RPMI8226 (cell line): ENCODE measurements at regions not wholly inside any gene's neighbourhood (a gene's known extent, or its start where the extent isn't known, plus 50 kb on each side); places are given as distances from the start of the nearest gene placed in this dataset.
"Not testable (repeated sequence)": the region's sequence is repeated elsewhere in the genome, so short reads cannot be mapped to it uniquely, and the experiment has no call there.

Source experiments
- DNase-seq: peaks from one replicate; pipeline ENCODE4 v3.0.0-alpha.2; 2015

DNA sequence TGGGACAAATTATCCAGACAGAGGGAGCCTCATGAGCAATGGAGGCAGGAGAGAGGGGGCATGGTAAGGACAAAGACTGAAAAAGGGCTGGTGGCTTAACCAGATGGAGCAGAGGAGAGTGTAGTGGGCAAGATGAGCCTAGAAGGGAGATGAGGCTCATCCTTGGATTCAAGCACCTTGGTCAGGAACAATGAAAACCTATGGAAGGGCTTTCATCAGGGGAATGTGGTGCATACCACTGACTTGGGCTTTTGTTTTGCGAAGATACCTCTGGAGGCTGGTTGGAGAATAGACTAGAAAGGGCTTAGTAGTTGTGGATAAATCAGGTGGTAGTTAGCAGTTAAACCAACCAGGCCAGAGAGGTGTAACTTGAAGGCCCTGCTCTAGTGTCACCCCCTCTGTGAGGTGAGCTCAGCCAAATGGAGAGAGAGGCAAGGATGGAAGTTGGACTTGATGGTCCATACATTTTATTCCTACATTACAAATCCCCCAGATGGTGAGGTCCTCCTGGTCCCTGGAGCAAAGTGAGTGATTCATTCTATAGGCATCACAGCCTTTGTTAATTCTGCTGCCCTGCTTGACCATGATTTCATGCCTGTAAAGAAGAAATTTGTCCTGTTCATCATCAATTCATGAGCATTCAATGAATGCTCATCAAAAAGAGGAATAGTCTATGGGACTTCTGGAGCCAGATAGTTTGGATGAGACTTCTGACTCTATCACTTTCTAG is 264.8 kb upstream of the IGFBP7 start:
- no peak for DNase-seq

DNA sequence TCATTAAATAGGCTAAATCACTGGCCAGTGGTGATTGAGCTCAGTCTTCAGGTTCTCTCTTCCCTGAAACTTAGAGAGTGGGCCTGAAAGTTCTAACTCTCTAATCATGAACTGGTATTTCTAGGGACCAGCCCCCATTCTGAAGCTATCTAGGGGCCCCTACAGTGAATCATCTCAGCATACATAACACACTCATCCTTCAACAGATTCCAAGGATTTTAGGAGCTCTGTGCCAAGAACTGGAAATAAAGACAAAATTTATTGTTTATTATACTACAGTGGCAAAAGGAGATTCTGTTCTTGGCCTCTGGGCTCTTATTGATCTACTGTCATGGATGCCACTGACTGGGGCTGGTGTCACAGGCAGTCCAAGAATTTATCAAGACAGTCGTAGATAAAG is 263.8 kb upstream of the IGFBP7 start:
- DNase-seq = no peak

DNA sequence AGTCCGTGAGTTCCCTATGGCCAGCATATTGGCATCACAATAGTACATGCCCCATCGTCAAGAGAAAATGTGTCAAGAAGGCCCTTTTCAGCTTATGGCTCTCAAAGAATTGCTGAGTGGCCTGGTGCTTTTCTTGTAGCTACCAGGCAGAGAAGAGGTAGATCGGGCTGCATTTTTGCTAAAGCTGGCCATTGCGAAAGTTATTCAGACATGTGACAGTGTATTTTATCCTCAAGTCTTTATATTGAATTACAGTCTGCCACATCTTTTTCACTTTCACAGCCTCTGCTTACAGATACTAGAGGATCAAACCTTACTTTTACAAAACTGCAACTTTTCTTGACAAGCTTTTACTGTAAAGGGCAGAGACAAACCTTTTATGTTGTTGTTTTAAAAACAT is 261.5 kb upstream of the IGFBP7 start:
- DNase-seq = no peak

DNA sequence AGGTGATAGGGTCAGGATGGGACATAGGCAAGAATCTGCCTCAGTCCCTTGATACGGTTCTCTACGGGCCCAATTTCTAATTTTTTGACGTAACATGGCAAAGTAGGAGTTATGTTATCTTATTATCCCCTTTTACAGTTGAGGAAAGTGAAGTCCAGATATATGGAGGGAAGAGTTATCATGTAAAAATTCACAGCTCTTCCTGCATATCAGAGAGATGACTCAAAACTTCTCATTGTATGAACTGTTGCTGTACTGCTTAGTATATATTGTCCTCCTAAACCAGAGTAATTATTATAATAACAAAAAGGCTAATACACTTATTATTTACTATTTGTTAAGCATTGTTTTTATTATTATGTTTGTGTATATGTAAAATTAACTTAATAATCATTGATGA is 260.5 kb upstream of the IGFBP7 start:
- no peak for DNase-seq

GRCh38 chr4:57369446-57369845 is 259.3 kb upstream of the IGFBP7 start:
- no peak for DNase-seq

DNA sequence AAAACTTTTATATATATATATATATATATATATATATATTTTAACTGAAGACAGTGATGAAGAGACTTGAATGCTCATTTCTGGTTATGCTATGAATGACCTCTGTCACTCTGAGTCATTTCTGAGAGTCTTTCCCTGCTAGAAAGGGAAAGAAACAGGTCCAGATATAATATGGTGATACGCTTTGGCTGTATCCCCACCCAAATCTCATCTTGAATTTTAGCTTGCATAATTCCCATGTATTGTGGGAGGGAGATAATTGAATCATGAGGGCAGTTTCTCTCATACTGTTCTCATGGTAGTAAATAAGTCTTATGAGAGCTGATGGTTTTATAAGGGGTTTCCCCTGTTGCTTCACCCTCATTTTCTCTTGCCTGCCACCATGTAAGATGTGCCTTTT is 254.1 kb upstream of the IGFBP7 start:
- DNase-seq = no peak

- DNase-seq = no peak
Observed at GRCh38 chr4:57363346-57363745, 253.2 kb upstream of the IGFBP7 start.

DNA sequence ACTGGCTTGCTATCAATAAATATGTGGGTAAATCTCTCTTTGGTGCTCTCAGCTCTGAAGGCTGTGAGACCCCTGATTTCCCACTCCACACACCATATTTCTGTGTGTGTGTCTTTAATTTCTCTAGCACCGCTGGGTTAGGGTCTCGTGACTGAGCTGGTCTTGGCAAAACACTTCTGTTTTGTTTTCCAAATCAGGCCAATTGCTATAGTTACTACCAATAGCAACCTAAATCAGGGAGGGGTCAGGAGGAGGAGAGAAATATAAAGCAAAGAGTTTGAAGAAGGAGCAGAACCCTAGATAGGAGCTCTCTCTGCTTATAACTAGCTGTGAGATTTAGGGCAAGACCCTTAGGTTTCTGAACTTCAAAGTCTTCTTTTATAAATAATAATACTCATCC is 250.5 kb upstream of the IGFBP7 start:
- no peak for DNase-seq

GRCh38 chr4:57355101-57355665 is 245.0 kb upstream of the IGFBP7 start:
- DNase-seq = no peak

DNA sequence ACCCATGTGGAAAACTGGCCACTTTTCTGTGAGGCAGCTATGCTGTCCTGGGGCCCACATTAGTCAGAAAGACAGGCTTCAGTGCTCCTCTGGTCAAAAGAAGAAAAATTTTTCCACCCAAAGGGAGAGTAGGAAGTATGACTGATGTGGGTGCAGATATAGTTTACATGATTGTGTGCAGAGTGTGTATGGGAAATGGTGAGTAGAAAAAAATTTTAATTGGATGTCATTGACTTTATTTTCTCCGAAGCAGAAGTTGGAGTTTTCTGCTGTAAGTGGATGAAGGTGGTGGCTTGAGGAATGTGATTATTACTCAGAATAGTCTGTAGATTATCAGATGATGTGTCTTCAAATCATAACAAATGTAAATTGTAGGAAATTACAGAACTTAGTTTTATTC is 241.5 kb upstream of the IGFBP7 start:
- no peak for DNase-seq

DNA sequence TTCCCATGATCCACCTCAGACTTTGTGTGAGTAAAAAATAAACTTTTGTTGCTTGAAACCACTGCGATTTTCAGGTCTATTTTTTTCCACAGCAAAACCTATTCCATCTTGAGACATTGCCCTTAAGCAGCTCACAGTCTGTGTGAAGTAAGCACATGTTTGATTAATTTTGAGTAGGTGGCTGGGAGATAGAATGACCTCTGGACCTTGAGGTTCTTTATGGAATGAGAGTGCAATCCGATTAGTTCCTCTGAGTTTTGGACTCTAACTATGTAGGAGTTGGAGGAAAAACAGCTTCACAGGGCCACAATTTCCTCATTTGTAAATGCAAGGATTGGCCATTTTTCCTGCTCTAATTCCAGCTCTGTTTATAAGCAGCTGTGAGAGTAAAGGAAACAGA is 234.1 kb upstream of the IGFBP7 start:
- DNase-seq = no peak

DNA sequence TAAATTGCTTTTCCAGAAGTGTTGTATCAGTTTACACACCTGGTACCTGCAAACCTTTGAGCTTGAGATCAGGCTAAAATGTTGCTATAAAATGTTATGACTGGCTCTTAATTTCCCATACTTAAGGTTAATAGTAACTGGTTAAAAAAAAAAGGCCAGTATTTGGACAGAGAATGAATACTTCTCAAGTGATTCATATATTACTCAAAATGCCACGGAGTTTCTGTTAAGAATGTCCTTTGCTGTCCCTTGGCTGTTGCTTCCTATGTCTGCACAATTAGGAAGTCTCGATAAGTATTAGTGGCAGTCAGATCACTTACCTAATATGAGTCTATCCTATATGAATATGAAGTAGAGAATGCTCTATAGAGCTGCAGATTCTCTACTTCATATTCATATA is 232.2 kb upstream of the IGFBP7 start:
- no peak for DNase-seq

GRCh38 chr4:57338861-57339260 is 228.7 kb upstream of the IGFBP7 start:
- DNase-seq = not testable (repeated sequence)

DNA sequence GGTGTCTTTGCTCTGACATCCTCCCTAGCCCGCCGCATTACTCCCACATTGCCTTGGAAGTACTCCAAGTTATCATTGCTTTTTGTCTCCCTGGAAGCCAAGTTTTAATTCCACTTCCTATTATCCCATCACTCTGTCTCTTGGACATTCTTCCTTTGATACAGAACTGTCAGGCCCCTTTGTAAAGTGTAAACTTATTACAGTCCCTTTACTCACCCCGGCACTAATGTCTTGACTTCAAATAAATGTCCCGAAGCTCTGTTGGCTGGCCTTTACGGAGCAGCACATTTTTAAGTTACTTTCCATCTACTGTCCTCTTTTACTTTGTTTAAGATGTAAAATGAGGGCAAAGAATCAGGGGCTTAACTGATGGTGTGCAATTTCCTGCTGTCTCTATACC is 223.5 kb upstream of the IGFBP7 start:
- DNase-seq = no peak

GRCh38 chr4:57331959-57332358 is 221.8 kb upstream of the IGFBP7 start:
- no peak for DNase-seq

- DNase-seq = no peak
Observed at GRCh38 chr4:57329279-57329678, 219.1 kb upstream of the IGFBP7 start.

- DNase-seq = no peak
Observed at GRCh38 chr4:57324673-57325307, 214.6 kb upstream of the IGFBP7 start.

GRCh38 chr4:57320849-57321248 is 210.7 kb upstream of the IGFBP7 start:
- DNase-seq = no peak

DNA sequence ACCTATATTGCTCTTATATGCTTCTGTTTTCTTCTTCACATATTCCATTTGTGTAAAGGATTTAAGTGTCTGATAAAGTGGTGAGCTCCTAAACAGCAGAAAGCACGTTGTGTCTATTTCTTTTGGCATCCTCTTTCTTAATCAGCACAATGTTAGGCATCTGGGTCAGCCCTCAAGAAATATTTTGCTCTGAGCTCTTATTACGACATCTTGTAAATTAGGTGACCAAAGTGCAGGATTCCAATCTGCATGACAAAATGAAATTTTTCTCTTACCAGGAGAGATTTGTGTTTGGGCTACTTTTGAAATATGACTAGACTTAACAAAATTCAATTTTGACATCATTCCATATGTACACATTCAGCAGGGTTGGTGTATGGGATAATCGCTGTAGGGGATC is 210.0 kb upstream of the IGFBP7 start:
- DNase-seq = no peak

- DNase-seq = no peak
Observed at GRCh38 chr4:57318703-57319102, 208.5 kb upstream of the IGFBP7 start.

DNA sequence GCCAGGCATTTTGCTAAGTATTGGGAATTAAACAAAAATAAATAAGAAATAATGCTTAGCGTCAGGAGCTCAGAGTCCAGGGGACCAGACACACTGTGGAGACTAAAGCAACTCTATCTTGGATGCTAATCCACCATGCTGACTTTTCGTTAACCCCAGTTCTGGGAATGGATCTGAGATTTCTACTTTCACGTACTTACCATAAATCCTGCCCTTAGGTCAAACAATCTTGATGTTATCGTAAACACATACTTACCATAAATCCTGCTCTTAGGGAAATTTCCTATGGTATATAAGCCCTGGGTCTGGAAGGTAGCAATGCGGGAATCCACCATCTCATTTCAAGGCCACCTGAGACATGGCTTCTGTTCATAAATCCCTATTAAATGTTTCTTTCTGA is 204.5 kb upstream of the IGFBP7 start:
- DNase-seq = no peak

GRCh38 chr4:57312296-57312695 is 202.1 kb upstream of the IGFBP7 start:
- DNase-seq = no peak

DNA sequence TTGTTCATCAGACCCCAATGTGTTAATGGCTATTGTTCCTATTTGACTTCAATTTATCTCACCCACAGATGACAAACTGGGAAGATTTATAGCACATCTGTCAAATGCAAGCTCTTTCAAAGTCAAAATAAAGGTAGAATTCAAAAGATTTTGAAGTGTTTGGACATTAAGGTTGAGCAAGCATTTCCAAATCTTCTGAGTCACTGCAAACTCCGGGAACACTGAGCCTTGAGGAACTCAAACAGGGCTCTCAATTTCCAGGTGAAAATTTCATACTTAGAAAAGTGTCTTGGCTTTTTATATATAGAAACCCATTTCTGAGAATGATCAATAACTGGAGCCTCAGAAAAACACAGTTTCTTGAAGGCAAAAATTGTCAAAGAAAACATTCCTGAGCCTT is 199.5 kb upstream of the IGFBP7 start:
- no peak for DNase-seq

DNA sequence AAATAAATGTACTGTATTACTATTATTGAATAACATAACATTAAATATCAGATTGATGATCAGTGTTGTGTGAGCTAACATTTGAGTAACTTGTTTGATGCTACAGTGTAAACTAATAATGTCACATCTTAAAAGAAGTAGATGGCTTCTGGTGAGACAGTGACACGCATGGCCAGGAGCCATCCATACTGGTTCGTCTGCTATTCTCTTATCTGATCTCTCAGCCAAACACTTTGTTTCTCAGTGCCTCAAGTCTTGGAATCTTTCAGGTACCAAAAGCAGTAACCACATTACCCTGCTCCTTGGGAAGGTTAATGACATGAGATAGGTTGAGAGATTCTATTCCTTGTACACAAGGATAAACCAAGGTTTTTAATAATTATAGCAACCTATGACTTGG is 198.1 kb upstream of the IGFBP7 start:
- no peak for DNase-seq

DNA sequence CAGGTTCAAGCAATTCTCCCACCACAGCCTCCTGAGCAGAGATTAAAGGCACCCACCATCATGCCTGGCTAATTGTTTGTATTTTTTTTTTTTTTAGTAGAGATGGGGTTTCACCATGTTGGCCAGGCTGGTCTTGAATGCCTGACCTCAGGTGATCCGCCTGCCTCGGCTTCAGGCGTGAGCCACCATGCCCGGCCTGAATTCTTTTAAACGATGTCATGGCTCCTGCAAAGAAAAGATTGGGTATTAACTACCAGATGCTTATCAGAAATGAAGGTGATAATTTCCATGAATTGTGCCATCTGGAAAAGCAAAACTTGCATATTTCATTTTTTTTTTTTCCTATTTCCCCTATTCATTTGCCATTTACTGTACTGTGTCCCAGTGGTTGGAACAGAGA is 195.7 kb upstream of the IGFBP7 start:
- no peak for DNase-seq
